WTC11 (cell line): ENCODE measurements at regions not wholly inside any gene's neighbourhood (a gene's known extent, or its start where the extent isn't known, plus 50 kb on each side); places are given as distances from the start of the nearest gene placed in this dataset.

Source experiments
- ATAC-seq: fragments of 200-7000 bp; cut with Tn5 transposase; 2 replicates; pipeline ENCODE4 v1.10.0; 2021; ENCODE audit warnings: mild to moderate bottlenecking, moderate library complexity
- CTCF ChIA-PET: fragments of 300-600 bp; sonication (Branson Sonifier 250); formaldehyde crosslinking; loops from one replicate; lab custom pipeline; 2021; ENCODE audit warnings: antibody characterized with exemption; lab: Charles Lee
- POLR2A ChIA-PET: fragments of 350-600 bp; sonication (Branson Sonifier 250); formaldehyde crosslinking; loops from one replicate; lab custom pipeline; 2021; ENCODE audit warnings: antibody characterized with exemption; lab: Charles Lee
- DNase-seq: peaks from one replicate; pipeline ENCODE4 v3.0.0; 2021; ENCODE audit warnings: low spot score
- H3K27ac Mint-ChIP-seq: 2 replicates; pipeline ENCODE4 v1.8.0; 2021; ENCODE audit warnings: mixed read lengths
- H3K27me3 Mint-ChIP-seq: 2 replicates; pipeline ENCODE4 v1.8.0; 2021; ENCODE audit warnings: low read depth, mild to moderate bottlenecking, moderate library complexity, mixed read lengths
- H3K36me3 Mint-ChIP-seq: 2 replicates; pipeline ENCODE4 v1.8.0; 2021; ENCODE audit warnings: mixed read lengths
- H3K4me1 Mint-ChIP-seq: 2 replicates; pipeline ENCODE4 v1.8.0; 2022; ENCODE audit warnings: mixed read lengths
- H3K4me3 Mint-ChIP-seq: 2 replicates; pipeline ENCODE4 v1.8.0; 2021; ENCODE audit warnings: mild to moderate bottlenecking, moderate library complexity, mixed read lengths
- H3K9me3 Mint-ChIP-seq: 2 replicates; pipeline ENCODE4 v1.8.0; 2021; ENCODE audit warnings: mixed read lengths
- ATF3 ChIP-seq: sonication (generic); formaldehyde crosslinking; conservative IDR thresholded peaks from 2 replicates; pipeline ENCODE4 v1.8.1; 2022; ENCODE audit warnings: mild to moderate bottlenecking, missing genetic modification reagents
- E2F1 ChIP-seq: sonication (generic); formaldehyde crosslinking; IDR thresholded peaks from 2 replicates; pipeline ENCODE4 v1.8.0; 2022; ENCODE audit warnings: mild to moderate bottlenecking, missing genetic modification reagents
- ELF4 ChIP-seq: sonication (generic); formaldehyde crosslinking; IDR thresholded peaks from 2 replicates; pipeline ENCODE4 v1.8.1; 2022; ENCODE audit warnings: low read depth, mild to moderate bottlenecking, moderate library complexity, missing genetic modification reagents
- FOXK1 ChIP-seq: sonication (generic); formaldehyde crosslinking; IDR thresholded peaks from 2 replicates; pipeline ENCODE4 v1.8.0; 2022; ENCODE audit warnings: mild to moderate bottlenecking, moderate library complexity, missing genetic modification reagents
- FOXP4 ChIP-seq: sonication (generic); formaldehyde crosslinking; IDR thresholded peaks from 2 replicates; pipeline ENCODE4 v1.8.0; 2022; ENCODE audit warnings: mild to moderate bottlenecking, missing genetic modification reagents
- HMGXB4 ChIP-seq: sonication (generic); formaldehyde crosslinking; IDR thresholded peaks from 2 replicates; pipeline ENCODE4 v1.8.1; 2023; ENCODE audit warnings: mild to moderate bottlenecking, moderate library complexity, missing genetic modification reagents
- MAX ChIP-seq: sonication (generic); formaldehyde crosslinking; IDR thresholded peaks from 2 replicates; pipeline ENCODE4 v1.8.0; 2022; ENCODE audit warnings: mild to moderate bottlenecking, missing genetic modification reagents
- NFATC4 ChIP-seq: fragments of 250-450 bp; sonication (Bioruptor Pico); IDR thresholded peaks from 2 replicates; pipeline ENCODE4 v1.9.0; 2021; ENCODE audit warnings: mild to moderate bottlenecking
- NR2C2 ChIP-seq: sonication (generic); formaldehyde crosslinking; IDR thresholded peaks from 2 replicates; pipeline ENCODE4 v1.8.0; 2022; ENCODE audit warnings: mild to moderate bottlenecking, missing genetic modification reagents
- SMAD3 ChIP-seq: sonication (generic); formaldehyde crosslinking; IDR thresholded peaks from 2 replicates; pipeline ENCODE4 v1.8.0; 2022; ENCODE audit warnings: missing genetic modification reagents, mild to moderate bottlenecking, borderline replicate concordance
- SOX15 ChIP-seq: fragments of 250-450 bp; sonication (Bioruptor Pico); IDR thresholded peaks from 2 replicates; pipeline ENCODE4 v1.9.0; 2021; ENCODE audit warnings: mild to moderate bottlenecking
- SP1 ChIP-seq: sonication (generic); formaldehyde crosslinking; conservative IDR thresholded peaks from 2 replicates; pipeline ENCODE4 v1.8.1; 2022; ENCODE audit warnings: missing genetic modification reagents
- TEAD4 ChIP-seq: sonication (generic); formaldehyde crosslinking; IDR thresholded peaks from 2 replicates; pipeline ENCODE4 v1.8.0; 2022; ENCODE audit warnings: mild to moderate bottlenecking, missing genetic modification reagents
- USF2 ChIP-seq: sonication (generic); formaldehyde crosslinking; IDR thresholded peaks from 2 replicates; pipeline ENCODE4 v1.8.1; 2023; ENCODE audit warnings: mild to moderate bottlenecking, missing genetic modification reagents, moderate library complexity
- ZBTB21 ChIP-seq: sonication (generic); formaldehyde crosslinking; IDR thresholded peaks from 2 replicates; pipeline ENCODE4 v1.8.1; 2023; ENCODE audit warnings: mild to moderate bottlenecking, missing genetic modification reagents, borderline replicate concordance
- ZNF232 ChIP-seq: sonication (generic); formaldehyde crosslinking; IDR thresholded peaks from 2 replicates; pipeline ENCODE4 v1.8.0; 2022; ENCODE audit warnings: mild to moderate bottlenecking, missing genetic modification reagents
- ZNF263 ChIP-seq: sonication (generic); formaldehyde crosslinking; IDR thresholded peaks from 2 replicates; pipeline ENCODE4 v1.8.1; 2022; ENCODE audit warnings: low read depth, mild to moderate bottlenecking, moderate library complexity, missing genetic modification reagents
- ZNF532 ChIP-seq: fragments of 250-450 bp; sonication (Bioruptor Pico); IDR thresholded peaks from 2 replicates; pipeline ENCODE4 v1.9.0; 2021; ENCODE audit warnings: mild to moderate bottlenecking, borderline replicate concordance
- ZNF671 ChIP-seq: fragments of 250-450 bp; sonication (Bioruptor Pico); IDR thresholded peaks from 2 replicates; pipeline ENCODE4 v1.8.0; 2021; ENCODE audit warnings: mild to moderate bottlenecking

- no peak for TF ChIP-seq E2F1 (CRISPR knock-in tag)
- no peak for TF ChIP-seq ZBTB21
Observed at GRCh38 chr5:33049298-33049697, 338.2 kb downstream of the NPR3 start (continued).

- POLR2A ChIA-PET = no interaction called here
- H3K36me3 Mint-ChIP-seq = peaks cover 3% of the 10 kb centered on the region
- TF ChIP-seq SP1 (CRISPR knock-in tag) (no peak), NR2C2 (CRISPR knock-in tag) (no peak), ATF3 (CRISPR knock-in tag) (no peak), FOXP4 (CRISPR knock-in tag) (no peak), ELF4 (CRISPR knock-in tag) (no peak), ZNF232 (CRISPR knock-in tag) (no peak)
- TF ChIP-seq, all 79 proteins: peak for 0
- H3K27ac Mint-ChIP-seq = no peak overlapping the region
- no peaks in the 10 kb centered on the region for H3K27me3 Mint-ChIP-seq
- H3K4me1 Mint-ChIP-seq = peaks cover 5% of the 10 kb centered on the region
- no peak overlapping the region for H3K4me3 Mint-ChIP-seq
- CTCF ChIA-PET = no interaction called here
- peaks cover 26% of the 10 kb centered on the region for H3K9me3 Mint-ChIP-seq
- ATAC-seq = no peak
- no peak for DNase-seq
Observed at GRCh38 chr5:33049842-33050241, 338.7 kb downstream of the NPR3 start.

GRCh38 chr5:33059081-33059480, 348.0 kb downstream of the NPR3 start:
- ChIA-PET POLR2A (no interaction called here), CTCF (no interaction called here)
- Mint-ChIP-seq H3K27me3 (no peaks in the 10 kb centered on the region; the same call in 1 of the 2 replicates), H3K4me1 (no peaks in the 10 kb centered on the region), H3K36me3 (peaks cover 6% of the 10 kb centered on the region), H3K4me3 (no peak overlapping the region), H3K9me3 (peaks cover 31% of the 10 kb centered on the region), H3K27ac (no peak overlapping the region)
- TF ChIP-seq HMGXB4 (no peak), ZNF263 (CRISPR knock-in tag) (no peak), ZNF671 (CRISPR knock-in tag) (no peak), SOX15 (no peak), NFATC4 (CRISPR knock-in tag) (no peak), FOXK1 (no peak), ZNF532 (CRISPR knock-in tag) (no peak), NR2C2 (CRISPR knock-in tag) (no peak), SMAD3 (no peak), USF2 (CRISPR knock-in tag) (no peak), MAX (CRISPR knock-in tag) (no peak), TEAD4 (CRISPR knock-in tag) (no peak)
- DNase-seq (no peak), ATAC-seq (no peak)
